ENCODE measurements at regions not wholly inside any gene's neighbourhood (a gene's known extent, or its start where the extent isn't known, plus 50 kb on each side); places are given as distances from the start of the nearest gene placed in this dataset.

- DNase-seq (ENCODE audit: low read depth) = no peak
- H3K4me3 ChIP-seq (ENCODE audit: low read depth, low read length) = no peak overlapping the region
- TF ChIP-seq, protein P1, sequence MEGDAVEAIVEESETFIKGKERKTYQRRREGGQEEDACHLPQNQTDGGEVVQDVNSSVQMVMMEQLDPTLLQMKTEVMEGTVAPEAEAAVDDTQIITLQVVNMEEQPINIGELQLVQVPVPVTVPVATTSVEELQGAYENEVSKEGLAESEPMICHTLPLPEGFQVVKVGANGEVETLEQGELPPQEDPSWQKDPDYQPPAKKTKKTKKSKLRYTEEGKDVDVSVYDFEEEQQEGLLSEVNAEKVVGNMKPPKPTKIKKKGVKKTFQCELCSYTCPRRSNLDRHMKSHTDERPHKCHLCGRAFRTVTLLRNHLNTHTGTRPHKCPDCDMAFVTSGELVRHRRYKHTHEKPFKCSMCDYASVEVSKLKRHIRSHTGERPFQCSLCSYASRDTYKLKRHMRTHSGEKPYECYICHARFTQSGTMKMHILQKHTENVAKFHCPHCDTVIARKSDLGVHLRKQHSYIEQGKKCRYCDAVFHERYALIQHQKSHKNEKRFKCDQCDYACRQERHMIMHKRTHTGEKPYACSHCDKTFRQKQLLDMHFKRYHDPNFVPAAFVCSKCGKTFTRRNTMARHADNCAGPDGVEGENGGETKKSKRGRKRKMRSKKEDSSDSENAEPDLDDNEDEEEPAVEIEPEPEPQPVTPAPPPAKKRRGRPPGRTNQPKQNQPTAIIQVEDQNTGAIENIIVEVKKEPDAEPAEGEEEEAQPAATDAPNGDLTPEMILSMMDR (conservative IDR thresholded peaks at IDR 0.05; ENCODE audit: low read depth, low read length) = no peak
Observed at GRCh38 chr2:146370826-146371225, 1474.0 kb upstream of the ACVR2A start.

- DNase-seq (ENCODE audit: low read depth) = no peak
- H3K4me3 ChIP-seq (ENCODE audit: low read depth, low read length) = no peak overlapping the region
- TF ChIP-seq, protein P1 (conservative IDR thresholded peaks at IDR 0.05; ENCODE audit: low read depth, low read length) = no peak
Observed at GRCh38 chr2:146366276-146366675, 1478.6 kb upstream of the ACVR2A start.

- no peak for DNase-seq (ENCODE audit: low read depth)
- H3K4me3 ChIP-seq (ENCODE audit: low read depth, low read length) = no peak overlapping the region
- TF ChIP-seq, protein P1 (conservative IDR thresholded peaks at IDR 0.05; ENCODE audit: low read depth, low read length) = no peak
Observed at GRCh38 chr2:146365041-146365440, 1479.8 kb upstream of the ACVR2A start.

DNA sequence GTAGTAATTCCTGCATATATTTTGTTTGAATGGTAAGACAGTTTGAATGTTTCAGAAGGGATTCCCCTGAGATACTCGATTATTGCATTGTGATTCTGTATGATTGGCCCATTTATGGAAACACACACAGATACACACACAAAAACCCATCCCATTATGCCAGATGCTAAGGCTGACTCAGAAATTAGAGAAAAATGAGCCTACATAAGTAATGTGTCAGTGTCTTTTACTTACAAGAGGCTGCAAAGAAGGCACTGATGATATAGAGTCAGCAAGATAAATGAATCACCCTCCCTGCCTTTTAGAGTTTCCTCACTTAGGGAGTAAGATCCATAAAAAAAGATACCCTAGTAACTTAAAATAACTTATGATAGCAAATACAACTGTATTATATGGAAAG lies 1481.1 kb upstream of the ACVR2A start:
- TF ChIP-seq, protein P1 (conservative IDR thresholded peaks at IDR 0.05; ENCODE audit: low read depth, low read length) = no peak
- H3K4me3 ChIP-seq (ENCODE audit: low read depth, low read length) = no peak overlapping the region
- no peak for DNase-seq (ENCODE audit: low read depth)

- no peak for DNase-seq (ENCODE audit: low read depth)
- TF ChIP-seq, protein P1 (conservative IDR thresholded peaks at IDR 0.05; ENCODE audit: low read depth, low read length) = no peak
- no peak overlapping the region for H3K4me3 ChIP-seq (ENCODE audit: low read depth, low read length)
Observed at GRCh38 chr2:146351689-146352088, 1493.1 kb upstream of the ACVR2A start.

GRCh38 chr2:146349334-146349733 lies 1495.5 kb upstream of the ACVR2A start:
- no peak for DNase-seq (ENCODE audit: low read depth)
- H3K4me3 ChIP-seq (ENCODE audit: low read depth, low read length) = no peak overlapping the region
- TF ChIP-seq, protein P1 (conservative IDR thresholded peaks at IDR 0.05; ENCODE audit: low read depth, low read length) = no peak

DNA sequence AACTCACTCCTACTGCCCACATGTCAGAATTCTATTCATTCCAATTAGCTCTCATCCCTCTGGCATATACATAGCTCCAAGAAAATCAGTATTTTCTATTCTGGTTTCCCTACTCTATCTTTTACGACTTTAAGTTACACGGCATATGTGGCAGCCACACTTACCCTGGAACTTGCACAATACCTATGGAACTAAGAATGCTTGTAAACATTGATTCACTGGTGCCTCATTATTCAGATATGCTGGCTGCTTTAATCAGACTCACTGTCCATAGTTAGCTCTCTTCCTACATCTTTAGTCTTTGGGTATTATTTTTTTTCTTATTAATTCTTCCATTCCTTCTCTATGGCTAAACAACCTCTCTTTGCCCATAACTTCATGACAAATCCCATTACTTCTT lies 1519.9 kb upstream of the ACVR2A start:
- DNase-seq (ENCODE audit: low read depth) = no peak
- H3K4me3 ChIP-seq (ENCODE audit: low read depth, low read length) = no peak overlapping the region
- TF ChIP-seq, protein P1 (conservative IDR thresholded peaks at IDR 0.05; ENCODE audit: low read depth, low read length) = no peak
